H9 (cell line): ENCODE measurements at regions not wholly inside any gene's neighbourhood (a gene's known extent, or its start where the extent isn't known, plus 50 kb on each side); places are given as distances from the start of the nearest gene placed in this dataset.
"Not testable (repeated sequence)": the region's sequence is repeated elsewhere in the genome, so short reads cannot be mapped to it uniquely, and the experiment has no call there.

Experiments
- DNase-seq: peaks from one replicate; pipeline ENCODE4 v3.0.0-alpha.2; 2017
- H2AFZ ChIP-seq: one replicate; pipeline ENCODE4 v1.6.1; 2013; ENCODE audit warnings: mild to moderate bottlenecking, low read length, control low read depth, moderate library complexity
- H2AK5ac ChIP-seq: 2 replicates; pipeline ENCODE4 v1.6.1; 2013; ENCODE audit warnings: low read length, control low read depth, mixed read lengths; ENCODE audit not compliant: insufficient read length
- H2BK120ac ChIP-seq: one replicate; pipeline ENCODE4 v1.6.1; 2013; ENCODE audit warnings: low read depth, mild to moderate bottlenecking, low read length, control low read depth, inconsistent platforms; ENCODE audit not compliant: poor library complexity, severe bottlenecking
- H2BK12ac ChIP-seq: 2 replicates; pipeline ENCODE4 v1.6.1; 2013; ENCODE audit warnings: low read length, control low read depth, mixed read lengths, low read depth; ENCODE audit not compliant: insufficient read length
- H2BK15ac ChIP-seq: 2 replicates; pipeline ENCODE4 v1.6.1; 2013; ENCODE audit warnings: low read depth, low read length, control low read depth
- H2BK20ac ChIP-seq: one replicate; pipeline ENCODE4 v1.6.1; 2013; ENCODE audit warnings: low read depth, mild to moderate bottlenecking, low read length, control low read depth, inconsistent platforms; ENCODE audit not compliant: poor library complexity, severe bottlenecking
- H2BK5ac ChIP-seq: 2 replicates; pipeline ENCODE4 v1.6.1; 2013; ENCODE audit warnings: low read length, control low read depth, mixed read lengths; ENCODE audit not compliant: insufficient read length
- H3K14ac ChIP-seq: 2 replicates; pipeline ENCODE4 v1.6.1; 2013; ENCODE audit warnings: low read length, control low read depth; ENCODE audit not compliant: insufficient read depth
- H3K18ac ChIP-seq: 2 replicates; pipeline ENCODE4 v1.6.1; 2013; ENCODE audit warnings: low read depth, mild to moderate bottlenecking, mixed read lengths, low read length, control low read depth; ENCODE audit not compliant: insufficient read length
- H3K23ac ChIP-seq: 2 replicates; pipeline ENCODE4 v1.6.1; 2013; ENCODE audit warnings: low read length, control low read depth, mixed read lengths, low read depth; ENCODE audit not compliant: insufficient read length
- H3K23me2 ChIP-seq: 2 replicates; pipeline ENCODE4 v1.6.1; 2013; ENCODE audit warnings: low read depth, mild to moderate bottlenecking, mixed read lengths, low read length, control low read depth; ENCODE audit not compliant: insufficient read length, poor library complexity, severe bottlenecking
- H3K27ac ChIP-seq: 2 replicates; pipeline ENCODE4 v1.5.1; 2013; ENCODE audit warnings: low read length, control low read depth, mixed read lengths, low read depth; ENCODE audit not compliant: insufficient read length
- H3K27me3 ChIP-seq: 2 replicates; pipeline ENCODE4 v1.6.1; 2013; ENCODE audit warnings: low read length, control low read depth, inconsistent platforms; ENCODE audit not compliant: insufficient read depth
- H3K4ac ChIP-seq: 2 replicates; pipeline ENCODE4 v1.6.1; 2013; ENCODE audit warnings: low read depth, mild to moderate bottlenecking, control low read depth, inconsistent platforms, low read length, moderate library complexity
- H3K4me1 ChIP-seq: 2 replicates; pipeline ENCODE4 v1.6.1; 2013; ENCODE audit warnings: low read length, control low read depth, inconsistent platforms; ENCODE audit not compliant: insufficient read depth
- H3K4me2 ChIP-seq: 2 replicates; pipeline ENCODE4 v1.6.1; 2013; ENCODE audit warnings: low read length, control low read depth, mixed read lengths; ENCODE audit not compliant: insufficient read length, insufficient read depth
- H3K56ac ChIP-seq: 2 replicates; pipeline ENCODE4 v1.6.1; 2013; ENCODE audit warnings: low read depth, mild to moderate bottlenecking, mixed read lengths, low read length, control low read depth; ENCODE audit not compliant: insufficient read length
- H3K79me1 ChIP-seq: 2 replicates; pipeline ENCODE4 v1.6.1; 2013; ENCODE audit warnings: low read depth, mild to moderate bottlenecking, moderate library complexity, low read length, control low read depth, inconsistent platforms; ENCODE audit not compliant: insufficient read depth, poor library complexity, severe bottlenecking
- H3K79me2 ChIP-seq: 2 replicates; pipeline ENCODE4 v1.6.1; 2013; ENCODE audit warnings: low read length, control low read depth, inconsistent platforms; ENCODE audit not compliant: insufficient read depth
- H3K9ac ChIP-seq: 2 replicates; pipeline ENCODE4 v1.6.1; 2013; ENCODE audit warnings: low read length, control low read depth, mixed read lengths; ENCODE audit not compliant: insufficient read length; ENCODE audit errors: extremely low read depth
- H3K9me3 ChIP-seq: one replicate; pipeline ENCODE4 v1.6.1; 2013; ENCODE audit warnings: low read depth, low read length, inconsistent platforms; ENCODE audit not compliant: control insufficient read depth
- H3T11ph ChIP-seq: one replicate; pipeline ENCODE4 v1.6.1; 2013; ENCODE audit warnings: mild to moderate bottlenecking, low read length, control low read depth, inconsistent platforms
- H4K20me1 ChIP-seq: one replicate; pipeline ENCODE4 v1.6.1; 2013; ENCODE audit not compliant: control insufficient read depth, insufficient read length, insufficient read depth
- H4K5ac ChIP-seq: 2 replicates; pipeline ENCODE4 v1.6.1; 2013; ENCODE audit warnings: low read depth, mild to moderate bottlenecking, mixed read lengths, low read length, control low read depth; ENCODE audit not compliant: insufficient read length
- H4K8ac ChIP-seq: replicated peaks from 2 replicates; pipeline ENCODE4 v1.6.1; 2013; ENCODE audit warnings: low read length, control low read depth, mixed read lengths, low read depth; ENCODE audit not compliant: insufficient read length
- H4K91ac ChIP-seq: 2 replicates; pipeline ENCODE4 v1.6.1; 2013; ENCODE audit warnings: low read depth, mild to moderate bottlenecking, moderate library complexity, mixed read lengths, low read length, control low read depth; ENCODE audit not compliant: insufficient read length
- H3K27ac Mint-ChIP-seq, 3 experiments: 2 replicates in 2 of 3; 3 replicates in 1 of 3; pipeline ENCODE4 v1.8.0; 2020 to 2021; ENCODE audit warnings: mixed read lengths in 3 of 3, mild to moderate bottlenecking in 1 of 3, moderate library complexity in 1 of 3
- H3K27me3 Mint-ChIP-seq: 2 replicates; pipeline ENCODE4 v1.8.0; 2021; ENCODE audit warnings: low read depth, mild to moderate bottlenecking, moderate library complexity, mixed read lengths
- H3K36me3 Mint-ChIP-seq, 3 experiments: 2 replicates in 2 of 3; 3 replicates in 1 of 3; pipeline ENCODE4 v1.8.0; 2020 to 2021; ENCODE audit warnings: low read depth in 3 of 3, mixed read lengths in 3 of 3; ENCODE audit not compliant: insufficient read depth in 1 of 3
- H3K4me1 Mint-ChIP-seq, 2 experiments: 2 replicates each; pipeline ENCODE4 v1.8.0; 2020; ENCODE audit warnings: mixed read lengths in 2 of 2
- H3K4me3 Mint-ChIP-seq, 2 experiments: 2 replicates in 1 of 2; 3 replicates in 1 of 2; pipeline ENCODE4 v1.8.0; 2020 to 2021; ENCODE audit warnings: mild to moderate bottlenecking in 2 of 2, mixed read lengths in 2 of 2, moderate library complexity in 1 of 2
- H3K9me3 Mint-ChIP-seq, 2 experiments: 2 replicates in 1 of 2; 3 replicates in 1 of 2; pipeline ENCODE4 v1.8.0; 2020; ENCODE audit warnings: mild to moderate bottlenecking in 2 of 2, mixed read lengths in 2 of 2, moderate library complexity in 1 of 2
- CTCF ChIP-seq: fragments of 200-600 bp; sonication (generic); conservative IDR thresholded peaks from 3 replicates; pipeline ENCODE4 v1.8.0; 2021; ENCODE audit warnings: antibody characterized with exemption, mild to moderate bottlenecking
- WGBS: extraction: QIAGEN DNeasy Blood & Tissue Kit; methylation state at CpG from one replicate; pipeline ENCODE4 v1.1.7; 2013; ENCODE audit warnings: missing lambda C conversion rate, low lambda C conversion rate, mixed read lengths; ENCODE audit not compliant: insufficient read length; ENCODE audit errors: extremely low coverage; 5-methylcytosine and 5-hydroxymethylcytosine counted together

GRCh38 chr2:66251573-66251972, 183.4 kb upstream of the MEIS1 start:
- Histone ChIP-seq H3K4me1 (peaks cover 4% of the 10 kb centered on the region; the same call in 1 of the 2 replicates), H3K79me1 (no peaks in the 10 kb centered on the region), H2BK15ac (no peak overlapping the region), H4K5ac (no peak overlapping the region), H3K4ac (no peak overlapping the region), H3K23me2 (no peaks in the 10 kb centered on the region), H2AFZ (no peak overlapping the region), H3K23ac (no peak overlapping the region), H4K91ac (no peak overlapping the region), H2BK5ac (no peak overlapping the region), H3K14ac (no peak overlapping the region), H4K8ac (no peak overlapping the region), H3K27ac (no peak overlapping the region), H2AK5ac (no peak overlapping the region), H3K4me2 (no peak overlapping the region), H2BK12ac (no peak overlapping the region), H2BK120ac (no peak overlapping the region), H4K20me1 (no peaks in the 10 kb centered on the region), H2BK20ac (no peak overlapping the region), H3K18ac (no peak overlapping the region), H3K9me3 (no peaks in the 10 kb centered on the region), H3K9ac (no peak overlapping the region), H3K79me2 (no peaks in the 10 kb centered on the region), H3T11ph (no peak overlapping the region), H3K56ac (no peak overlapping the region), H3K27me3 (no peaks in the 10 kb centered on the region)
- peak; percentile 38 for DNase-seq
- Mint-ChIP-seq H3K4me3 (no peak overlapping the region), H3K27ac (no peak overlapping the region), H3K9me3 (no peaks in the 10 kb centered on the region), H3K27me3 (no peaks in the 10 kb centered on the region), H3K4me1 (peaks cover 18 to 35% of the 10 kb centered on the region in 2 experiments), H3K36me3 (no peaks in the 10 kb centered on the region; a peak in 1 of 7 replicates)
- no peak for TF ChIP-seq CTCF

- not testable (repeated sequence) for H3K79me2 ChIP-seq, H3K4me1 ChIP-seq, H3K9me3 Mint-ChIP-seq, H3K4me3 Mint-ChIP-seq, DNase-seq, H2BK15ac ChIP-seq, H3T11ph ChIP-seq, H3K56ac ChIP-seq, H3K4me2 ChIP-seq, H3K27me3 ChIP-seq, H2AK5ac ChIP-seq, H3K4ac ChIP-seq, H3K18ac ChIP-seq, H3K9ac ChIP-seq, H4K5ac ChIP-seq, H4K91ac ChIP-seq, H3K14ac ChIP-seq, H3K36me3 Mint-ChIP-seq, H2BK20ac ChIP-seq, H4K8ac ChIP-seq, H4K20me1 ChIP-seq, H2BK12ac ChIP-seq, H3K27ac ChIP-seq, H2AFZ ChIP-seq, H2BK120ac ChIP-seq, H3K23ac ChIP-seq, H2BK5ac ChIP-seq, H3K27me3 Mint-ChIP-seq, H3K9me3 ChIP-seq, H3K23me2 ChIP-seq, H3K79me1 ChIP-seq
- no CpG with 5 or more reads among the region's 7 CpGs for whole genome bisulfite sequencing
- Mint-ChIP-seq H3K27ac (peak overlapping the region in 2 of 3 experiments; percentile 71 to 76; a peak in 3 of 7 replicates), H3K4me1 (peaks cover 32 to 43% of the 10 kb centered on the region in 2 experiments)
Observed at GRCh38 chr2:66249089-66249488, 185.8 kb upstream of the MEIS1 start.
